ENCODE measurements at regions not wholly inside any gene's neighbourhood (a gene's known extent, or its start where the extent isn't known, plus 50 kb on each side); places are given as distances from the start of the nearest gene placed in this dataset.

GRCh38 chr3:104519468-104520227 is 847.1 kb upstream of the ALCAM start:
- no peak for DNase-seq
- H3K9ac ChIP-seq (ENCODE audit: insufficient read depth in 1 of 2, low read length in 2 of 2): no peak overlapping the region
- ATAC-seq (ENCODE audit: insufficient read depth, low FRiP score): no peak
- H3K36me3 ChIP-seq (ENCODE audit: control insufficient read depth in 4 of 4, insufficient read depth in 4 of 4, low read length in 4 of 4): no peaks in the 10 kb centered on the region
- H3K4me3 ChIP-seq: no peak overlapping the region
- no peaks in the 10 kb centered on the region for H3K4me1 ChIP-seq (ENCODE audit: control insufficient read depth in 5 of 5, insufficient read depth in 5 of 5, low read length in 5 of 5)
- no peaks in the 10 kb centered on the region for H3K27me3 ChIP-seq (ENCODE audit: control insufficient read depth in 3 of 3, insufficient read depth in 3 of 3, low read length in 2 of 3)
- WGBS, 2 donors: 17 to 38% methylated on average over 4 of the region's 4 CpGs
- H3K9me3 ChIP-seq (ENCODE audit: control insufficient read depth in 4 of 4, insufficient read depth in 3 of 4, low read length in 3 of 4): no peaks in the 10 kb centered on the region
- no peak for TF ChIP-seq CTCF (IDR thresholded peaks at IDR 0.05; ENCODE audit: control extremely low read depth, extremely low read depth)
- no peak overlapping the region for H3K27ac ChIP-seq (ENCODE audit: low read depth in 1 of 2, low read length in 1 of 2)

GRCh38 chr3:104520228-104520655 is 846.5 kb upstream of the ALCAM start:
- ATAC-seq (ENCODE audit: insufficient read depth, low FRiP score) (no peak), DNase-seq (no peak)
- 74 to 82% methylated on average over 3 of the region's 3 CpGs for WGBS, 2 donors
- H3K27ac ChIP-seq (ENCODE audit: low read depth in 1 of 2, low read length in 1 of 2): no peak overlapping the region
- no peak overlapping the region for H3K9ac ChIP-seq (ENCODE audit: insufficient read depth in 1 of 2, low read length in 2 of 2)
- H3K9me3 ChIP-seq (ENCODE audit: control insufficient read depth in 4 of 4, insufficient read depth in 3 of 4, low read length in 3 of 4): no peaks in the 10 kb centered on the region
- H3K4me3 ChIP-seq: no peak overlapping the region
- no peak for TF ChIP-seq CTCF (IDR thresholded peaks at IDR 0.05; ENCODE audit: control extremely low read depth, extremely low read depth)
- no peaks in the 10 kb centered on the region for H3K4me1 ChIP-seq (ENCODE audit: control insufficient read depth in 5 of 5, insufficient read depth in 5 of 5, low read length in 5 of 5)
- no peaks in the 10 kb centered on the region for H3K27me3 ChIP-seq (ENCODE audit: control insufficient read depth in 3 of 3, insufficient read depth in 3 of 3, low read length in 2 of 3)
- H3K36me3 ChIP-seq (ENCODE audit: control insufficient read depth in 4 of 4, insufficient read depth in 4 of 4, low read length in 4 of 4): no peaks in the 10 kb centered on the region

GRCh38 chr3:104521606-104522336 is 844.9 kb upstream of the ALCAM start:
- Histone ChIP-seq H3K9ac (ENCODE audit: insufficient read depth in 1 of 2, low read length in 2 of 2) (no peak overlapping the region), H3K27me3 (ENCODE audit: control insufficient read depth in 3 of 3, insufficient read depth in 3 of 3, low read length in 2 of 3) (no peaks in the 10 kb centered on the region), H3K4me1 (ENCODE audit: control insufficient read depth in 5 of 5, insufficient read depth in 5 of 5, low read length in 5 of 5) (no peaks in the 10 kb centered on the region), H3K4me3 (no peak overlapping the region), H3K36me3 (ENCODE audit: control insufficient read depth in 4 of 4, insufficient read depth in 4 of 4, low read length in 4 of 4) (no peaks in the 10 kb centered on the region), H3K9me3 (ENCODE audit: control insufficient read depth in 4 of 4, insufficient read depth in 3 of 4, low read length in 3 of 4) (no peaks in the 10 kb centered on the region), H3K27ac (ENCODE audit: low read depth in 1 of 2, low read length in 1 of 2) (no peak overlapping the region)
- DNase-seq (no peak), ATAC-seq (ENCODE audit: insufficient read depth, low FRiP score) (no peak)
- WGBS, 2 donors: 68 to 79% methylated on average over 7 of the region's 7 CpGs
- TF ChIP-seq CTCF (IDR thresholded peaks at IDR 0.05; ENCODE audit: control extremely low read depth, extremely low read depth): no peak

Measured in lung (tissue), 11 donors.